Activated B cell treated with CpG ODN at 0.5 μM for 24 hours (primary cell): ENCODE measurements at regions not wholly inside any gene's neighbourhood (a gene's known extent, or its start where the extent isn't known, plus 50 kb on each side); places are given as distances from the start of the nearest gene placed in this dataset.

Experiments used
- ATAC-seq: fragments of 200-7000 bp; cut with Tn5 transposase; one replicate; pipeline ENCODE4 v1.10.0; 2021; ENCODE audit warnings: low read depth, mild to moderate bottlenecking, moderate library complexity
- CTCF ChIA-PET: fragments of 350-600 bp; sonication (Branson Sonifier 250); formaldehyde crosslinking; loops from one replicate; lab custom pipeline; 2021; ENCODE audit warnings: antibody characterized with exemption; lab: Charles Lee
- POLR2A ChIA-PET: fragments of 350-600 bp; sonication (Branson Sonifier 250); formaldehyde crosslinking; loops from one replicate; lab custom pipeline; 2021; ENCODE audit warnings: antibody characterized with exemption; lab: Charles Lee
- DNase-seq: peaks from one replicate; pipeline ENCODE4 v3.0.0; 2022
- H3K27ac Mint-ChIP-seq: one replicate; pipeline ENCODE4 v1.8.0; 2020; ENCODE audit warnings: mixed read lengths
- H3K27me3 Mint-ChIP-seq: one replicate; pipeline ENCODE4 v1.8.0; 2021; ENCODE audit warnings: mixed read lengths
- H3K36me3 Mint-ChIP-seq: one replicate; pipeline ENCODE4 v1.8.0; 2021; ENCODE audit warnings: low read depth, mixed read lengths
- H3K4me1 Mint-ChIP-seq: one replicate; pipeline ENCODE4 v1.8.0; 2021; ENCODE audit warnings: mixed read lengths
- H3K4me3 Mint-ChIP-seq: one replicate; pipeline ENCODE4 v1.8.0; 2020; ENCODE audit warnings: mild to moderate bottlenecking, mixed read lengths
- H3K9me3 Mint-ChIP-seq: one replicate; pipeline ENCODE4 v1.8.0; 2020; ENCODE audit warnings: mixed read lengths
- intact Hi-C: fragments of 100-400 bp; cut with micrococcal nuclease; formaldehyde crosslinking; loops from one replicate; pipeline ENCODE4 v1.15.1; 2024
- TF ChIP-seq, protein P1 (sequence below): fragments of 200-600 bp; IDR thresholded peaks from one replicate; pipeline ENCODE4 v1.8.0; 2022; ENCODE audit warnings: antibody characterized with exemption, mild to moderate bottlenecking

DNA sequence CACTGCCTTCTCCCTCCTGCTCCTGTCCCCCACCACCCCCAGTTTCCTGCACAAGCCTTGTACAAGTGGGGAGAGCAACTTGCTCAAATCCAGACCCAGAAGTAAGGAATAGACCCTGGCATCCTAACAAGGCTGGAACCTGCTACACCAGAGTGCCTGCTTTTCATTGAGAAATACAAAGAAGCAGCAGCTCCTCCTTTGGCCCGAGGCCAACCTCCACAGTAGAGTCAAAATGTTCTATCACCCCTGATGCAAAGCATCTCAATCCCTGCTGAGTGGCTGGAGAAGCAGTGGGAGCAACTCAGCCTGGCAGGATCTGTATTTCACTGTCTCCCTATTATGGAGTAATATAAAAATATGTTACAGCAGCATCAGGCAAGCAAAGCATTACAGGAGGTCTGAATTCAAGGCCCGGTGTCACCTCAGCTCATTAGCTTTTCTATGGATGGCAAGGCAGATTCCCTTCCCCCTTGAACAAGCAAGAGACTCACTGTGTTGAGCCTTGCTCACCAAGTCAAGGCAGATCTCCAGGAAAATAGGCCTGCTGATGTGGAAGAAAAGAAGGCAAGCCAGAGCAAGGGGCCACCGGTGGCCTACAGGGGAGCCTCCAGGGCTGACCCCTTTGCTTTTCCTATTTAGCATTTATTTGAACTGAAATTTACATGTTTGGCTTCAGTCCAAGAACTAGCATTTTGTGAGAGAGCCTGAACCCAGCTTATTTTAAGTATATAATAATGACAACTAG is 186.3 kb upstream of the EGLN3 start:
- CTCF ChIA-PET: no interaction called here
- Mint-ChIP-seq H3K36me3 (no peaks in the 10 kb centered on the region), H3K4me3 (no peak overlapping the region), H3K27ac (no peak overlapping the region), H3K27me3 (no peaks in the 10 kb centered on the region), H3K9me3 (peaks cover 9% of the 10 kb centered on the region), H3K4me1 (no peaks in the 10 kb centered on the region)
- POLR2A ChIA-PET: no interaction called here
- intact Hi-C loops: no loop called here
- TF ChIP-seq, protein P1, sequence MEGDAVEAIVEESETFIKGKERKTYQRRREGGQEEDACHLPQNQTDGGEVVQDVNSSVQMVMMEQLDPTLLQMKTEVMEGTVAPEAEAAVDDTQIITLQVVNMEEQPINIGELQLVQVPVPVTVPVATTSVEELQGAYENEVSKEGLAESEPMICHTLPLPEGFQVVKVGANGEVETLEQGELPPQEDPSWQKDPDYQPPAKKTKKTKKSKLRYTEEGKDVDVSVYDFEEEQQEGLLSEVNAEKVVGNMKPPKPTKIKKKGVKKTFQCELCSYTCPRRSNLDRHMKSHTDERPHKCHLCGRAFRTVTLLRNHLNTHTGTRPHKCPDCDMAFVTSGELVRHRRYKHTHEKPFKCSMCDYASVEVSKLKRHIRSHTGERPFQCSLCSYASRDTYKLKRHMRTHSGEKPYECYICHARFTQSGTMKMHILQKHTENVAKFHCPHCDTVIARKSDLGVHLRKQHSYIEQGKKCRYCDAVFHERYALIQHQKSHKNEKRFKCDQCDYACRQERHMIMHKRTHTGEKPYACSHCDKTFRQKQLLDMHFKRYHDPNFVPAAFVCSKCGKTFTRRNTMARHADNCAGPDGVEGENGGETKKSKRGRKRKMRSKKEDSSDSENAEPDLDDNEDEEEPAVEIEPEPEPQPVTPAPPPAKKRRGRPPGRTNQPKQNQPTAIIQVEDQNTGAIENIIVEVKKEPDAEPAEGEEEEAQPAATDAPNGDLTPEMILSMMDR: no peak
- ATAC-seq: no peak
- no peak for DNase-seq

DNA sequence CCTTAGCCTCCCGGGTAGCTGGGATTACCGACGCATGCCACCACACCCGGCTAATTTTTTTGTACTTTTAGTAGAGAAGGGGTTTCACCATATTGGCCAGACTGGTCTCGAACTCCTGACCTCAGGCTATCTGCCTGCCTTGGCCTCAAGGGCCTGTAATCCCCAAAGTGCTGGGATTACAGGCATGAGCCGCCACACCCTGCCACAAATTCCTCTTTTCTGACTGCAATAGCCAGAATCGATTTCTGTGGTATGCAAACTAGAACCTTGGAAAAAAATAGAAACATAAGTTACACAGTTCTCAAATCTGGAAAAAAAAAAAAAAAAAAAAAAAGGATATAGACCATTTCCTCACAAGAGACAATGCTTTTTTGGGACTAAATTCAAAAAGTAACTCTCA is 184.6 kb upstream of the EGLN3 start:
- no peak overlapping the region for H3K4me3 Mint-ChIP-seq
- DNase-seq (no peak), ATAC-seq (no peak)
- intact Hi-C loops: no loop called here
- no peaks in the 10 kb centered on the region for H3K27me3 Mint-ChIP-seq
- H3K9me3 Mint-ChIP-seq: peaks cover 3% of the 10 kb centered on the region
- H3K27ac Mint-ChIP-seq: no peak overlapping the region
- ChIA-PET POLR2A (no interaction called here), CTCF (no interaction called here)
- TF ChIP-seq, protein P1: no peak
- no peaks in the 10 kb centered on the region for H3K4me1 Mint-ChIP-seq
- H3K36me3 Mint-ChIP-seq: no peaks in the 10 kb centered on the region

DNA sequence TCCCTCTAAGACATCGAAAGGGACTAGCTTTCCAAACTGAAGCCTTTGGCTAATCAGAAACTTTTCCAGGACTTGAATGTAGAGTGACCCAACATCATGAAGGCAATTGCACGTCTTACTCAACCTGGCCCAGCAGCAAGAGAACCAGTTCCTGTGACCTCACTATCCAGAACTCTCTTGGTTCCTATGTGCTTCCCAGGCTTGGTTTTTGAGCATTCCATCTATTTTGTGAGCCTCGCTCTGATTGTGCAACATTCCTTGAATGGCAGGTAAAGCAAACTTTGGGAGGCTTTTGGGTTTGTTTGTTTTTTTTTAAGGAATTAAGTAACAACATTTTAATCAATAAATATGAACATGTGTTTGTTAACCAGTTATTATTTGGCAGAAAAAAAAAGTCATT is 183.6 kb upstream of the EGLN3 start:
- Mint-ChIP-seq H3K36me3 (no peaks in the 10 kb centered on the region), H3K4me3 (no peak overlapping the region), H3K27ac (no peak overlapping the region), H3K4me1 (no peaks in the 10 kb centered on the region), H3K9me3 (peaks cover 3% of the 10 kb centered on the region), H3K27me3 (no peaks in the 10 kb centered on the region)
- CTCF ChIA-PET: no interaction called here
- ATAC-seq (no peak), DNase-seq (no peak)
- intact Hi-C loops: no loop called here
- POLR2A ChIA-PET: no interaction called here
- TF ChIP-seq, protein P1: no peak

DNA sequence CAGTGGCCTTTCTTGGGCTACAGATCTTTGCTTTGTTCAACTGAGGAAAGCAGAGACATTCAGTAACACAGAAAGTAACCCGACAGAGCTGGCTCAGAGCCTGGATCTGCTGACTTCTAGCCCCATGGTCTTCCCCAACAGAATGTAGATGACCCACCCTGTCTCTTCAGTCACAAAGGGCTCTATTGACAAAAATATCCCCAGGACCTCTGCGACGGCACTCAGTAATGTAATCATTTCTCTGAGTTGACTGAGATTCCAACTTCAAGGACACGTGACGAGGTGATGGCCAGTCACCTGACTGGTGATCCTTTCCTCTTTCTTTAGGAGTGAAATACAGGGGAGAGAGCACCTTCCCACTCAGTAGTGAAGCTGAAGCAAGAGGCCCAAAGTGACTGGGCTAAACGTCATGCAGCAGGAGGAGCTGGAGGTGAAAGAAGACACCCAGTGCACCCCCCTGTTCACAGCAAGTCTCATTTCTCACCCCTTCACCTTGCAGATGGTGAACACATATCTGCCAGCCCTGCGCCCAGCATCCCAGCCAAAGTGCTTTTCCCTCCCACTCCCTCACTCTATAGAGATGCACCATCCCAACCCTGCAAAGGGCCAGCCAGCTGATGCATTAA is 179.2 kb upstream of the EGLN3 start:
- TF ChIP-seq, protein P1: no peak
- no peak overlapping the region for H3K27ac Mint-ChIP-seq
- DNase-seq: no peak
- no peaks in the 10 kb centered on the region for H3K36me3 Mint-ChIP-seq
- H3K27me3 Mint-ChIP-seq: no peaks in the 10 kb centered on the region
- H3K4me1 Mint-ChIP-seq: no peaks in the 10 kb centered on the region
- no peak overlapping the region for H3K4me3 Mint-ChIP-seq
- CTCF ChIA-PET: no interaction called here
- POLR2A ChIA-PET: no interaction called here
- peaks cover 3% of the 10 kb centered on the region for H3K9me3 Mint-ChIP-seq
- intact Hi-C loops: no loop called here
- ATAC-seq: no peak

DNA sequence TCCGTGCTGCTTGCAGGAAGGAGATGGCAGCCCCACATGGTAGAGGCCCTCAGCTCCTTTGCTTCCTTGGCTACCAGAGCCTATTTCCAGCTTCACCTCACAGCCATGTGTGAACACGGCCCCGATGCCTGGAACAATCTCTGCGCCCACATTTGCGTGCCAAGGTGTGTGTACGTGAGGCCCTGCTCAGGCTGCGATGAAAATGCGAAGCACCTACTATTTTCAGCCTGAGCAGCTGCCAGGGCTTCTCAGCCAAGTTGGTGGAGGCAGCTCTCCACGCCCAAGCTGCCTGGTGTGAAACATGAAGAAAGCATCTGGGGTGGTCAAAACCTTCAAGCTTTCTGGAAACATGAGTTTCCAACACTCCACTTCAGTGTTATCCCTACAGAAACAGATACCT is 177.8 kb upstream of the EGLN3 start:
- ChIA-PET POLR2A (no interaction called here), CTCF (no interaction called here)
- no peaks in the 10 kb centered on the region for H3K27me3 Mint-ChIP-seq
- no peak for ATAC-seq
- H3K4me3 Mint-ChIP-seq: no peak overlapping the region
- no peaks in the 10 kb centered on the region for H3K36me3 Mint-ChIP-seq
- no peak for DNase-seq
- no peak overlapping the region for H3K27ac Mint-ChIP-seq
- H3K9me3 Mint-ChIP-seq: no peaks in the 10 kb centered on the region
- TF ChIP-seq, protein P1: no peak
- intact Hi-C loops: no loop called here
- H3K4me1 Mint-ChIP-seq: no peaks in the 10 kb centered on the region
